Neural cell (in vitro differentiated cells): ENCODE measurements at regions not wholly inside any gene's neighbourhood (a gene's known extent, or its start where the extent isn't known, plus 50 kb on each side); places are given as distances from the start of the nearest gene placed in this dataset.

Experiments used
- CTCF ChIP-seq: fragments of 450-650 bp; IDR thresholded peaks from 2 replicates; pipeline ENCODE4 v1.5.1; 2014; ENCODE audit warnings: antibody characterized with exemption, mild to moderate bottlenecking, moderate library complexity; ENCODE audit not compliant: poor library complexity, severe bottlenecking
- RAD21 ChIP-seq: fragments of 450-650 bp; conservative IDR thresholded peaks from 2 replicates; pipeline ENCODE4 v1.6.1; 2014; ENCODE audit warnings: antibody characterized with exemption, mild to moderate bottlenecking, moderate library complexity
- TF ChIP-seq, protein P1 (sequence below): IDR thresholded peaks from 2 replicates; pipeline ENCODE4 v1.6.1; 2012; ENCODE audit warnings: borderline replicate concordance

- TF ChIP-seq CTCF (peak; percentile 45), RAD21 (no peak)
- TF ChIP-seq, protein P1, sequence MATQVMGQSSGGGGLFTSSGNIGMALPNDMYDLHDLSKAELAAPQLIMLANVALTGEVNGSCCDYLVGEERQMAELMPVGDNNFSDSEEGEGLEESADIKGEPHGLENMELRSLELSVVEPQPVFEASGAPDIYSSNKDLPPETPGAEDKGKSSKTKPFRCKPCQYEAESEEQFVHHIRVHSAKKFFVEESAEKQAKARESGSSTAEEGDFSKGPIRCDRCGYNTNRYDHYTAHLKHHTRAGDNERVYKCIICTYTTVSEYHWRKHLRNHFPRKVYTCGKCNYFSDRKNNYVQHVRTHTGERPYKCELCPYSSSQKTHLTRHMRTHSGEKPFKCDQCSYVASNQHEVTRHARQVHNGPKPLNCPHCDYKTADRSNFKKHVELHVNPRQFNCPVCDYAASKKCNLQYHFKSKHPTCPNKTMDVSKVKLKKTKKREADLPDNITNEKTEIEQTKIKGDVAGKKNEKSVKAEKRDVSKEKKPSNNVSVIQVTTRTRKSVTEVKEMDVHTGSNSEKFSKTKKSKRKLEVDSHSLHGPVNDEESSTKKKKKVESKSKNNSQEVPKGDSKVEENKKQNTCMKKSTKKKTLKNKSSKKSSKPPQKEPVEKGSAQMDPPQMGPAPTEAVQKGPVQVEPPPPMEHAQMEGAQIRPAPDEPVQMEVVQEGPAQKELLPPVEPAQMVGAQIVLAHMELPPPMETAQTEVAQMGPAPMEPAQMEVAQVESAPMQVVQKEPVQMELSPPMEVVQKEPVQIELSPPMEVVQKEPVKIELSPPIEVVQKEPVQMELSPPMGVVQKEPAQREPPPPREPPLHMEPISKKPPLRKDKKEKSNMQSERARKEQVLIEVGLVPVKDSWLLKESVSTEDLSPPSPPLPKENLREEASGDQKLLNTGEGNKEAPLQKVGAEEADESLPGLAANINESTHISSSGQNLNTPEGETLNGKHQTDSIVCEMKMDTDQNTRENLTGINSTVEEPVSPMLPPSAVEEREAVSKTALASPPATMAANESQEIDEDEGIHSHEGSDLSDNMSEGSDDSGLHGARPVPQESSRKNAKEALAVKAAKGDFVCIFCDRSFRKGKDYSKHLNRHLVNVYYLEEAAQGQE = no peak
Observed at GRCh38 chr3:55180936-55181535, 253.2 kb upstream of the LRTM1 start.
